Coronary artery (tissue), 2 donors: ENCODE measurements at regions not wholly inside any gene's neighbourhood (a gene's known extent, or its start where the extent isn't known, plus 50 kb on each side); places are given as distances from the start of the nearest gene placed in this dataset.

Experiments used
- DNase-seq: peaks from one replicate; pipeline ENCODE4 v3.0.0-alpha.2; 2017; ENCODE audit warnings: low spot score
- H3K27ac ChIP-seq, 2 donors: fragments of 200-600 bp; sonication (generic); one replicate each; pipeline ENCODE4 v1.5.1; 2016 to 2019
- H3K4me3 ChIP-seq: fragments of 200-600 bp; sonication (generic); 2 replicates; pipeline ENCODE4 v1.5.1; 2016; ENCODE audit warnings: mild to moderate bottlenecking, moderate library complexity
- CTCF ChIP-seq: fragments of 200-600 bp; sonication (generic); IDR thresholded peaks from one replicate; pipeline ENCODE4 v1.5.1; 2019; ENCODE audit warnings: antibody characterized with exemption

- no peak for TF ChIP-seq CTCF
- DNase-seq: no peak
- no peak overlapping the region for H3K4me3 ChIP-seq
- no peak overlapping the region for H3K27ac ChIP-seq
These were observed 75.5 kb upstream of the RET start for GRCh38 chr10:43001427-43001795.

GRCh38 chr10:43002596-43002995 lies 74.3 kb upstream of the RET start:
- TF ChIP-seq CTCF: no peak
- Histone ChIP-seq H3K27ac (no peak overlapping the region), H3K4me3 (no peak overlapping the region)
- DNase-seq: no peak

DNA sequence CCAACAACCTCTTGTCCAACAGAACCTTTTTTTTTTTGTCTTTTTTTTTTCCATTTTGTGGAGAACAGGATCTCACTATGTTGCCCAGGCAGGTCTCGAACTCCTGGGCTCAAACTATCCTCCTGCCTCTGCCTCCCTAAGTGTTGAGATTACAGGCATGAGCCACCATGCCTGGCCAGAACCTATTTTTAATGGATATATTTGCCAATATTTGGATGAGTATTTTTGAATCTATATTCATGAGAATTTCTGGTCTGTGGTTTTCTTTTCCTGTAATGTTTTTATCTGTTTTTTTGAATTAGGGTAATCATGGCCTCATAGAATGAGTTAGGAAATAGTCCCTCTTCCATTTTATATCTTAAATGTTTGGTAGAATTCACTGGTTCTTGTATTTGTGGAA lies 70.4 kb upstream of the RET start:
- no peak for TF ChIP-seq CTCF
- Histone ChIP-seq H3K27ac (no peak overlapping the region), H3K4me3 (no peak overlapping the region)
- DNase-seq: no peak

DNA sequence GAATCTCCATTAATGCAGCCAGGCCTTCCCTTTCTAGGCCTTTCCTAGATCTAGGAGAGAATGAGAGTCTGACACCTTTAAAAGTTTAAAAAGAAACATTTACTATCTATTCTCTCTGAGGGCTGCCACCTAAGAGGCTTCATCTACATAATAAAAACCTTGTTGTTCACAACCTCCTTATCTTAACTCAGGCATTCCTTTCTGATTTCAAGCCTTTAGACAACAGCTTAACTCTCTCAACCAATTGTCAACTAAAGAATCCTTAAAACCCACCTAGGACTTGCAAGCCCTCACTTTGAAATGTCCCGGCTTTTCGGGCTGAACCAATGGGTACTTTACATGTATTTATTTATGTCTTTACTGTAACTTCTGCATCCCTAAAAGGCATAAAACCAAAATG lies 64.3 kb upstream of the RET start:
- no peak for DNase-seq
- TF ChIP-seq CTCF: no peak
- H3K27ac ChIP-seq: no peak overlapping the region
- no peak overlapping the region for H3K4me3 ChIP-seq

DNA sequence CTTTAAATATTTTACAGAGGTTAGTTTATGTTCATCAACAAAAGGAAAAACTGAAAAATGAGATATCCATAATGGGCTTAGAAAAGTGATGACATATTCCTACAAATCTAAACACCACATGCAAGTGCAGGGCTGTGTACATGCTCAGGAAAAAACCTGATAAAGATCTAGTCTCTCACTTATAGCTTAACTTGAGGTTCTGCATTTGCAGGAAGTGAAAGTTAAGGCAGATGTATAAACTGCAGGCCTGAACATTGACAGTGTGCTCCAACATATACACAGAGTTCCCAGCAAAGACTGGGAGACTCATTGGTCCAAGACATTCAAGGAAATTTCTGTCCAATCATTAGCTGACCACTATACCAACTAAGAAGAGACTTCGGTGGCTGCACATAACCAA lies 63.8 kb upstream of the RET start:
- no peak for TF ChIP-seq CTCF
- Histone ChIP-seq H3K4me3 (no peak overlapping the region), H3K27ac (no peak overlapping the region)
- no peak for DNase-seq

DNA sequence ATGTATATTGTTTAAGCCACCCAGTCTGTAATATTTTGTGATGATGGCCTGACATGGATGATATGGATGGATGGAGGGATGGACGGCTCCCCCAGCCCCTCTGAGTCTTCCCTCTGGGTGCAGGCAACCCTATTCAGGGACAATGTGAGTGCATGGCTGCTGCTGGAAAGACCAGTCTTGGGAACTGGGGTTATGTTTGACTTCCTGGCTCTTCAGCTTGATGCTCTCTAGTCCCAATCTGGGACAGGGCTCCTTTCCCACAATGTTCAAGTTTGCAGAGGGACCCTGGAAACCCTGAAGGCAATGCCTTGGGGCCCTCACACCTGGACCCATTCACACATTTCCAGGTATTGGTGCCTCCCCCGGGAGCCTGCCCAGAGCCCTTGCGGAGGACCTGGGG lies 52.3 kb upstream of the RET start:
- H3K4me3 ChIP-seq: no peak overlapping the region
- no peak for DNase-seq
- TF ChIP-seq CTCF: no peak
- no peak overlapping the region for H3K27ac ChIP-seq

DNA sequence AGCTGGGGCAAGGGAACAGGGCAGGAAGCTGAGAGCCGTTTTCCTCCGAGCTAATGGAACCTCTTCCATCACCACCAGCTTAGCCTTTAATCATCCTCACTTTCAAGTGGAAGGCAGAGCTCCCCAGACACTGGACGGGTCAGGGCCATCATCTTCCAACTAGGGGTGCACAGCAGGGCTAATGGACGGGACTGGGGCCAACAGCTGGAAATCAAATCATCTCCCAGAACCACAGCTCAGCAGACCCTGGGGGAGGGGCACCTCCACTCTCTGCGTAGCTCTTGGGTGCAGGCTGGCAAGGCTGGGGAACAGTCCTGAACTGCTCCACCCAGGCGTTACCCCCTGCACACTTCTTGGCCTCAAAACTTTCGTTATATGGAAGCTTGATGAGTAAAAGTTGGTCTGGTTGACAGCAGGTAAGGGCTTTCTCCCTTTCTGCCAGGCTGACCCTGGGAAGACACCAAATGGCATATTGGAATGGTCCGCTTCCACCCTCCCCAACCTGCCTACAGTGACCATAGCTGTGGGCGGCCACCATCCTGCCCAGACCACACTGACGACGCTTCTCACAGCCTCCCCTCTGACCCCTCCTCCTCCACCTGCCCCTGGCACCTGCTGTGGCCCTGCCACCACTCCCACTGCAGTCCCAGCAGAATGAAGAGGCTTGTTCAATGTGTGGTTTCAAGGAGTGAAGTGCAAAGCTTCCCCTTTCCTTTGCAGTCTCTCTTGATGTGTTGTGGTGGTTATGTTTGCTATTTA lies 51.7 kb upstream of the RET start:
- no peak for DNase-seq
- TF ChIP-seq CTCF: no peak

More for the DNA sequence above, 51.7 kb upstream of the RET start:
- Histone ChIP-seq H3K4me3 (no peak overlapping the region), H3K27ac (no peak overlapping the region)
